ENCODE measurements at regions not wholly inside any gene's neighbourhood (a gene's known extent, or its start where the extent isn't known, plus 50 kb on each side); places are given as distances from the start of the nearest gene placed in this dataset.

GRCh38 chr11:33452836-33453624, 195.8 kb downstream of the HIPK3 start:
- TF ChIP-seq CTCF (IDR thresholded peaks at IDR 0.05) (no peak), POLR2A (IDR thresholded peaks at IDR 0.05) (no peak), POLR2AphosphoS5 (IDR thresholded peaks at IDR 0.05) (no peak), EP300 (IDR thresholded peaks at IDR 0.05) (no peak)
